Mucosa of descending colon (tissue), 3 donors: ENCODE measurements at regions not wholly inside any gene's neighbourhood (a gene's known extent, or its start where the extent isn't known, plus 50 kb on each side); places are given as distances from the start of the nearest gene placed in this dataset.
A peak's percentile ranks its signal among the peaks of the same experiment; 100 is the strongest.

Experiments
- ATAC-seq: fragments of 200-7000 bp; cut with Tn5 transposase; one replicate; pipeline ENCODE4 v1.9.1; 2020; ENCODE audit warnings: mild to moderate bottlenecking, moderate library complexity
- DNase-seq, 3 donors: peaks; one replicate each; pipeline ENCODE4 v3.0.0-alpha.2; 2020
- H3K36me3 ChIP-seq: fragments of 200-600 bp; one replicate; pipeline ENCODE4 v1.8.0; 2021; ENCODE audit warnings: low read depth, mild to moderate bottlenecking
- H3K4me1 ChIP-seq: fragments of 200-600 bp; one replicate; pipeline ENCODE4 v1.8.0; 2021; ENCODE audit warnings: low read depth, mild to moderate bottlenecking
- H3K4me3 ChIP-seq: fragments of 200-600 bp; one replicate; pipeline ENCODE4 v1.8.0; 2021; ENCODE audit warnings: mild to moderate bottlenecking
- H3K9me3 ChIP-seq: fragments of 200-600 bp; one replicate; pipeline ENCODE4 v1.8.0; 2021; ENCODE audit warnings: mild to moderate bottlenecking
- CTCF ChIP-seq: fragments of 200-600 bp; IDR thresholded peaks from one replicate; pipeline ENCODE4 v1.8.0; 2022; ENCODE audit warnings: antibody characterized with exemption, mild to moderate bottlenecking
- intact Hi-C, 2 donors: fragments of 100-400 bp; cut with DNase I in 1 of 2; cut with micrococcal nuclease in 1 of 2; formaldehyde crosslinking; loops; one replicate each; pipeline versions ENCODE4 v1.11.0 to v1.11.1; 2022; cut with DNase I, micrococcal nuclease
- donor health status: DM: no; HTN: no; CAD: no; lungs with moderate emphysema.
- donor health status: DM: no; HTN: no; CAD: no.
- donor health status: DM: no; HTN: yes; CAD: no.

GRCh38 chr7:13793926-13794325 lies 195.5 kb downstream of the ETV1 start:
- Histone ChIP-seq H3K4me3 (no peak overlapping the region), H3K9me3 (no peaks in the 10 kb centered on the region), H3K4me1 (no peaks in the 10 kb centered on the region), H3K36me3 (no peaks in the 10 kb centered on the region)
- DNase-seq: no peak
- TF ChIP-seq CTCF: no peak
- no peak for ATAC-seq
- intact Hi-C loops: no loop called here

- ATAC-seq: no peak
- intact Hi-C loops: no loop called here
- Histone ChIP-seq H3K9me3 (no peaks in the 10 kb centered on the region), H3K4me3 (no peak overlapping the region), H3K4me1 (no peaks in the 10 kb centered on the region), H3K36me3 (no peaks in the 10 kb centered on the region)
- TF ChIP-seq CTCF: no peak
- DNase-seq: no peak
Measured at GRCh38 chr7:13794581-13794980, 194.9 kb downstream of the ETV1 start.

- ATAC-seq: no peak
- Histone ChIP-seq H3K4me3 (no peak overlapping the region), H3K9me3 (no peaks in the 10 kb centered on the region), H3K36me3 (no peaks in the 10 kb centered on the region), H3K4me1 (no peaks in the 10 kb centered on the region)
- intact Hi-C loops: no loop called here
- no peak for DNase-seq
- TF ChIP-seq CTCF: no peak
Measured at GRCh38 chr7:13797545-13797944, 191.9 kb downstream of the ETV1 start.

- ATAC-seq (peak; percentile 31), DNase-seq (no peak)
- H3K4me1 ChIP-seq: no peaks in the 10 kb centered on the region
- no peak for TF ChIP-seq CTCF
- no peaks in the 10 kb centered on the region for H3K36me3 ChIP-seq
- H3K4me3 ChIP-seq: no peak overlapping the region
- no peaks in the 10 kb centered on the region for H3K9me3 ChIP-seq
- intact Hi-C loops: no loop called here
Measured at GRCh38 chr7:13800694-13801448, 188.6 kb downstream of the ETV1 start.

- TF ChIP-seq CTCF: no peak
- Histone ChIP-seq H3K9me3 (no peaks in the 10 kb centered on the region), H3K4me1 (no peaks in the 10 kb centered on the region), H3K4me3 (no peak overlapping the region), H3K36me3 (no peaks in the 10 kb centered on the region)
- intact Hi-C loops: no loop called here
- DNase-seq: no peak
- ATAC-seq: no peak
Measured at GRCh38 chr7:13801669-13802068, 187.8 kb downstream of the ETV1 start.

GRCh38 chr7:13802651-13803050 lies 186.8 kb downstream of the ETV1 start:
- Histone ChIP-seq H3K4me1 (no peaks in the 10 kb centered on the region), H3K36me3 (no peaks in the 10 kb centered on the region), H3K9me3 (no peaks in the 10 kb centered on the region), H3K4me3 (no peak overlapping the region)
- intact Hi-C loops: no loop called here
- ATAC-seq: no peak
- no peak for TF ChIP-seq CTCF
- DNase-seq: no peak
